Tibial nerve (tissue), 4 donors: ENCODE measurements at regions not wholly inside any gene's neighbourhood (a gene's known extent, or its start where the extent isn't known, plus 50 kb on each side); places are given as distances from the start of the nearest gene placed in this dataset.

Experiments
- CTCF ChIP-seq, 5 experiments: fragments of 200-600 bp in 3 of 5; fragments of 450-650 bp in 2 of 5; sonication (generic) in 3 of 5; IDR thresholded peaks; one replicate each; pipeline ENCODE4 v1.5.1; 2016 to 2019; ENCODE audit warnings: antibody characterized with exemption in 5 of 5, mild to moderate bottlenecking in 3 of 5, moderate library complexity in 2 of 5
- EP300 ChIP-seq, 2 donors: sonication (generic); formaldehyde crosslinking; IDR thresholded peaks; one replicate each; pipeline ENCODE4 v1.6.1; 2017; ENCODE audit warnings: antibody characterized with exemption in 2 of 2, mild to moderate bottlenecking in 1 of 2
- POLR2A ChIP-seq, 2 donors: fragments of 450-650 bp; IDR thresholded peaks; one replicate each; pipeline ENCODE4 v1.6.1; 2017; ENCODE audit warnings: antibody characterized with exemption in 2 of 2, mild to moderate bottlenecking in 2 of 2, moderate library complexity in 2 of 2

- TF ChIP-seq CTCF (IDR thresholded peaks at IDR 0.05) (no peak), POLR2A (IDR thresholded peaks at IDR 0.05) (no peak), EP300 (IDR thresholded peaks at IDR 0.05) (no peak)
These were observed 417.3 kb upstream of the PROX1 start for GRCh38 chr1:213570487-213570886.
